ENCODE measurements at regions not wholly inside any gene's neighbourhood (a gene's known extent, or its start where the extent isn't known, plus 50 kb on each side); places are given as distances from the start of the nearest gene placed in this dataset.
"Not testable (repeated sequence)": the region's sequence is repeated elsewhere in the genome, so short reads cannot be mapped to it uniquely, and the experiment has no call there.

GRCh38 chr9:2523591-2523990, 98.0 kb upstream of the VLDLR start:
- DNase-seq, result no peak

- DNase-seq, result no peak
These were observed 97.0 kb upstream of the VLDLR start for GRCh38 chr9:2524601-2525000.

GRCh38 chr9:2525147-2525546, 96.4 kb upstream of the VLDLR start:
- DNase-seq, result no peak

DNA sequence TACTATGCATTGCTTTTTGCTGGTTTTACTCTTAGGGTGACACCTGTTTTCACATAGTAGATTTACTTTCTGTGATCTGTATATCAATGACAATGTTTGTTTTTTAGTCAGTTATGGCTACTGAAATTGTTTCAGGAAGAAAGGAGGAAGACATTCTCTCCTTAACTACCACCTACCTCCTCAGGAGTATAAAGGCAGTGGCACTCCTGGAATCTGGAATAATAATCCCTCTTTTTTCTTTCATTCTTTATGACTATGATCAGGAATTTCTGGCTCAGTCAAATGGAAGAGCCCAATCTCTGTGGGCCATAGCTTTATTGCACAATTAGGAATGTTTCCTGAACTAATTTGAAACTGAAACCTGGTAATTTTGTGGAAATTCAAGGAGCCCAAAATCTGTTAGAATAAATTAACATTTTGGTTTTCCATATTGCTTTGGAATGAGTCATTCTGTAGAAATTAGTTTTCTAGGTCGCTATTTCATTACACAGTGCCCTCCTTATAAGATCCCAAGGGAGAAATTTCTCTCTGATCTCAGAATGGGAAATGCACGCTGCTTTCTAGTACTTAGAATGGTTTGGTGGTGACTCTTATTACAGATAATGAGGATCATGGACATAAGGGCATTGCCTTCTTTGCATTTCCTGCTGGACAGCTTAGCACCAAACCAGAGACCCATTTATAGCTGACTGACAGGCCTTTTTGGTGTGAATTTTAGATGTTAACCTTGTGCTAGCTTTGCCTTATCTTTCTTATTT, 95.3 kb upstream of the VLDLR start:
- DNase-seq, result no peak

DNA sequence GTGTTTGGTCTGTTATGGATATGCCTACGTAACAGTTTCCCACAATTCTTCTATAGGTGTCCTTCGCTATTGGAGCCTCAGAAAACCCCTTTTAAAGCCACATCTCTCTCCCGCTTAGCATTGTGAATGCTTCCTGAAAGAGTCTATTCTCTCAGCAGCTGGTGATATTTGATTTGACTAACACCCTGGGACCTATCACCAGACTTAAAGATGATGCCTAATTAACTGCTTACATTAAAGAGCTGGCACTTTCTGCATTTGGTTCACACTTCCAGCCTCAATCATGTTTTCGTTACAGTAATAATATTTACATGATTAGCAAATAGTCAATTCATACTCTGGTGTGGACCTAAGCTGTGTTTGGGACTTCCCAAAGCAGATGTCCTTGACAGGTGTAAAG, 90.1 kb upstream of the VLDLR start:
- no peak for DNase-seq

- DNase-seq, result no peak
These were observed 85.1 kb upstream of the VLDLR start for GRCh38 chr9:2536511-2536910.

GRCh38 chr9:2545881-2546490, 75.6 kb upstream of the VLDLR start:
- DNase-seq, result no peak

DNA sequence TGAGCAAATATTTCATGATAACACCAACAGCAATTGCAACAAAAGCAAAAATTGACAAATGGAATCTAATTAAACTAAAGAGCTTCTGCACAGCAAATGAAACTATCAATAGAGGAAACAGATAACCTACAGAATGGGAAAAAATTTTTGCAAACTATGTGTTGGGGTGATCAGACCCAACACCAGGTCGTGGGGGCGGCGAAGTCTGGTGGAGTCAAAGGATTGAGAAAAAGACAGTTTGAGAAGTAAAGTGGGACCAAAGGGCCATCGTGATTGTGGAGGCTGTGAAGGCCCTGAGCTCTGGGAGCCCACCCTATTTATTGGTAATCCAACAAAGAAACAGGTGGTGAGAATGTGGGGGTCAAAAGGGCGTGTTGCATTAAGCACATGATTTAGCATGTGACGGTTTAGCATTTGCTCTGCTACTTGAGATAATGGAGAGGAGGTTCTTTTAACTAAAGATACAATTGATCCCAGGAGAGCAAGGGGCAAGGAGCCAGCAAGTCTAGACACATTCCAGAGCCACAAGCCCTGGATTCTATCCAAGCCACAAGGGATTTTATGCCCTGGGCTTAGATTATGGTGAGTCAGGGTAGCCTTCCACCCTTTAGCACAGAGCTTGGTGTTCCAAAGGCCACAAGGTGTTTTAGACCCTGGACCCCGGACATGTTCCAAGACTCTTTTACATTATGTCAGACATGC, 65.5 kb upstream of the VLDLR start:
- not testable (repeated sequence) for DNase-seq

DNA sequence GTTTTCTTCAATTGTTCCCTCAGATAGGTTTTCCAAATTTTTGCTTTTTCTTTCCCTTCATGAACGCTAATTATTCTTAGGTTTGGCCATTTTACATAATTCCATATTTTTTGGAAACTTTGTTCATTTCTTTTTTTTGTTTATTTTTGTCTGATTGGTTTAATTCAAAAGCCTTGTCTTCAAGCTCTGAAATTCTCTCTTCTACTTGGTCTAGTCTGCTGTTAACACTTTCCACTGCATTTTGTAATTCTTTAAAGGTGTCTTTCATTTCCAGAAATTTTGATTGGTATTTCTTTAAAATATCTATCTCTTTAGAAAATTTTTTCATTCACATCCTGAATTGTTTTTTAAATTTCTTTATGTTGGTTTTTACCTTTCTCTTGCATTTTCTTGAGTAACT, 63.9 kb upstream of the VLDLR start:
- DNase-seq, result no peak

DNA sequence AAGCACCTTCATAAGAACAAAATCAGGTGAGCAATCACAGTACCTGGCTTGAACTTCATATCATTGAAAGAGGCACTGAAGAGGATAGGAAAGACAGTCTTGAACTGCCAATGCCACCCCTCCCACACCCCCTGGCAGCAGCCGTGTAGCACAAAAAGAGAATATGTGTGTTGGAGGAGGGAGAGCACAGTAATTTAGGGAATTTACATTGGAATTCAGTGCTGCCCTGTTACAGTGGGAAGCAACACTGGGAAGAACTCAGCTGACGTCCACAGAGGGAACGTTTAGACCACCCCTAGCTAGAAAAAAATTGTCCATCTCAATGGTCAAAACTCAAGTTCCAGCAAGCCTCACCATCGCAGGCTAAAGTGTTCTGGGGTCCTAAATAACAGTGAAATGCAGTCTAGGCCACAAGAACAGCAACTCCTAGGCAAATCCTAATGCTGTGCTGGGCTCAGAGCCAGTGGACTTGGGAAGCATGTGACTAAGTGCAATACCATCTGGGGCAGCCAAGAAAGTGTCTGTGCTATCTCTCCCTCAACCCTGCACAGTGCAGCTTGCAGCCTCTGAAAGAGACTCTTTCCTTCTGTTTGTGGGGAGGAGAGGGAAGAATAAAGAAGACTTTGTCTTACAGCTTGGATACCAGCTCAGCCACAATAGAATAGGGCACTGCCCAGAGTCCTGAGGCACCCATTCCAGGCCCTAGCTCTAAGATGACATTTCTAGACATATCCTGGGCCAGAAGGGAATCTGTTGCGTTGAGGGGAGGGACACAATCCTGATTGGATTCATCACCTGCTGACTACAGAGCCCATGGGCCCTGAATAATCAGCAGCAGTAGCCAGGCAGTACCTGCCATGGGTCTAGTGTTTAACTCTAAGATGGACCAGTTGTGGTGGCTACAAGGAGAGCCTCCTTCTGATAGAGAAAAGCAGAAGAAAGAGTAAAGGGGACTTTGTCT, 62.1 kb upstream of the VLDLR start:
- DNase-seq, result no peak

GRCh38 chr9:2560180-2560579, 61.4 kb upstream of the VLDLR start:
- no peak for DNase-seq

DNA sequence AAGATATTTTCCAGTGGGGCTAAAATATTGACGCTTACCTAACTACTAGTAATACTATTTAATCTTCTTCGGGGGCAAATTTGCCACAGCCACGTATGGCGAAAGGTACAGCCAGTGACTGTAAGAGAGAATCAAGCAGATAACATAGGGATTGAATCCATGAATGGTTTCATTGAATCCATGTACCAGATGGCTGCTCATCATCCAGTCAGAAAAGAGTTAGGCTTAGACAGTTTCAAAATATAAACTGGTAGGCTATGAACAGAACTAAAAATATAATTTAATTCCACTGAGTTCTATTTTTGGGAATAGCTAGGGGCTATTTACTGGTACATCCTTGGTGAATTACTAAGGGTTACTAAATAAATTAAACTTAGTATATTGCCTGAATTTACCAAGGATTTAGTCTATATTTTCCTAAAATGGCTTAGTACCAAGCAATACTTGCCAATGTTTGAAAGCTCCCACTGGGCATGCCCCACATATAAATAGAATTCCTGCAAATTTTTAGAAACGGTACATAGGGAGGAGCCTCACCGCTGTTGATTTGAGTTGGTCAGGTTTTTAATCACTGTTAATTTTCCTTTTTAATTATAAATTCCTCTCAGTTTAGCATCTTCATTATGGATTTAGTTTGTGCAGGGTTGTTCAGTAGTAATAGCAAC, 55.8 kb upstream of the VLDLR start:
- no peak for DNase-seq

- no peak for DNase-seq
These were observed 53.7 kb upstream of the VLDLR start for GRCh38 chr9:2567922-2568321.

DNA sequence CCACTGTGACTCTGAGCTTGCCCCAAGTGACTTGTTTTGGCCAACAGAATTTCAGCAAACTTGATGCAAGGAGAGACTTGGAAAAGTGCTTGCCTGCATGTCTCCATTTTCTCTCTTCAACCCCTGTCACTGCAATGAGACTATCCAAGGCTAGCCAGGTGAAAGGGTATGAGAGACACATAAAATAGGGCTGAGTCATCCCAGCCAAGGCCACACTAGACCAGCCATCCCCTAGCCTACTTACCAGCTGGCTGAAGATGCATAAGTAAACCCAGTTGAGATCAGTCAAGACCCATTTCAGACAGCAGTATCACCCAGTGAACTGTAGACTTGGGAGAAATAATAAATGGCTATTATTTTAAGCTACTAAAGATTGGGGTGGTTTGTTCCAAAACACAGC, 52.9 kb upstream of the VLDLR start:
- DNase-seq, result no peak

DNA sequence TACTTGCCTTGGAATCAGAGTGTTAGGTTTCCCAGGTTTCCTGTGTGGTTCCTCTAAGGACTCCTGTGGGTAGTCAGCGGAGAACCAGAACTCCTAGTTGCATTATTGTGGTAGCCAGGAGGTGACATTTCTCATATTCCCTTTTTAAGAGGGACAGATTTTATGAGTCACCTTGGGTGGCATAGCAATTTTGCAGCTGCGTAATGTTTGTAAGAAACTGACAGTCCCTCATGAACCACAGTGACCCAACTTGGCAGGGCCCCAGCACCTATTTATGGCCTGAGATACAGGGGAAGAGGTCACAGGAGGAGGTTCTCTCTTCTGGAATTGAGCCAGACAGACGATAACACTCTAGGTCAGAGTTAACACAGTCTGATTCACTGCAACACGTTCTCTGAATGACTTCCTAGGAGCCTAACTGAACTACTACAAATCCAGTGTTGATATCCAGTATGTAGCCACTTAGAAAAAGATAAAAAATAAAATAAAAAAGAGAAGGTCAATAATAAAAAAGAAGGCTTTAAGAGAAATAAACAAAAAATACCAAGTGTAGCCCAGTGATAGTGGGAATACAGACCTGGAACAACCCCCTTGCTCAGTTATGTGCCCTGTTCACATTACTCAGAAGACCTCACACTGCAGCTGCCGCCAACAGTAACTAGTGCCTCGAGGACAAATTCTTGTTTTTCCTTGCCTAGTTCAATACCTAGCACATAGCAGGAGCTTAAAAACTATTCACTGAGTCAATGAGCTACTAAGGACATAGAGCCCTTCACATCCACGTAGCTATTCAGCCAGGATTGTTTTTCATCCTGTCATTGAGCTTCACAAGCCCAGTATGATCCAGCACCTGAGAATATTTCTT, 50.7 kb upstream of the VLDLR start:
- peak; percentile 35 for DNase-seq

Measured in NCI-H2107 (cell line).